Spinal cord (tissue), 9 donors: ENCODE measurements at regions not wholly inside any gene's neighbourhood (a gene's known extent, or its start where the extent isn't known, plus 50 kb on each side); places are given as distances from the start of the nearest gene placed in this dataset.

Experiments
- DNase-seq, 6 donors: peaks; one replicate each; pipeline versions ENCODE4 v3.0.0 to v3.0.0-alpha.2; 2013 to 2015; ENCODE audit warnings: low spot score in 6 of 6, low read depth in 4 of 6
- H3K27ac ChIP-seq: one replicate; pipeline ENCODE4 v1.5.1; 2013; ENCODE audit warnings: low read depth, low read length, control low read depth
- H3K27me3 ChIP-seq: one replicate; pipeline ENCODE4 v1.6.1; 2013; ENCODE audit warnings: low read length; ENCODE audit not compliant: control insufficient read depth, insufficient read depth
- H3K36me3 ChIP-seq: one replicate; pipeline ENCODE4 v1.6.1; 2013; ENCODE audit warnings: low read length; ENCODE audit not compliant: control insufficient read depth, insufficient read depth
- H3K4me1 ChIP-seq: one replicate; pipeline ENCODE4 v1.6.1; 2013; ENCODE audit warnings: low read length; ENCODE audit not compliant: control insufficient read depth, insufficient read depth
- H3K4me3 ChIP-seq: one replicate; pipeline ENCODE4 v1.5.1; 2013; ENCODE audit warnings: low read depth, low read length, control low read depth
- H3K9me3 ChIP-seq: one replicate; pipeline ENCODE4 v1.6.1; 2013; ENCODE audit warnings: low read length; ENCODE audit not compliant: control insufficient read depth, insufficient read depth
- WGBS: methylation state at CpG from one replicate; pipeline ENCODE4 v1.1.5; 2013; ENCODE audit warnings: missing lambda C conversion rate; ENCODE audit not compliant: insufficient coverage; 5-methylcytosine and 5-hydroxymethylcytosine counted together
- donor health status: healthy.

- no peak overlapping the region for H3K4me3 ChIP-seq
- peaks cover 2% of the 10 kb centered on the region for H3K9me3 ChIP-seq
- H3K27ac ChIP-seq, result no peak overlapping the region
- 33% methylated on average over 1 of the region's 4 CpGs for WGBS
- no peaks in the 10 kb centered on the region for H3K27me3 ChIP-seq
- DNase-seq, result no peak
- H3K36me3 ChIP-seq, result no peaks in the 10 kb centered on the region
- H3K4me1 ChIP-seq, result no peaks in the 10 kb centered on the region
These were observed 168.6 kb upstream of the RGMB start for GRCh38 chr5:98604721-98605425.

GRCh38 chr5:98605426-98605825, 168.0 kb upstream of the RGMB start:
- H3K27me3 ChIP-seq, result no peaks in the 10 kb centered on the region
- H3K27ac ChIP-seq, result no peak overlapping the region
- no peak for DNase-seq
- no peaks in the 10 kb centered on the region for H3K4me1 ChIP-seq
- H3K9me3 ChIP-seq, result peaks cover 2% of the 10 kb centered on the region
- no peaks in the 10 kb centered on the region for H3K36me3 ChIP-seq
- no CpG with 5 or more reads among the region's 1 CpG for WGBS
- no peak overlapping the region for H3K4me3 ChIP-seq

- Histone ChIP-seq H3K36me3 (no peaks in the 10 kb centered on the region), H3K4me3 (no peak overlapping the region), H3K27me3 (no peaks in the 10 kb centered on the region), H3K27ac (no peak overlapping the region), H3K4me1 (no peaks in the 10 kb centered on the region), H3K9me3 (no peaks in the 10 kb centered on the region)
- DNase-seq, result no peak
- WGBS, result 100% methylated on average over 1 of the region's 2 CpGs
These were observed 166.5 kb upstream of the RGMB start for GRCh38 chr5:98606961-98607360.

DNA sequence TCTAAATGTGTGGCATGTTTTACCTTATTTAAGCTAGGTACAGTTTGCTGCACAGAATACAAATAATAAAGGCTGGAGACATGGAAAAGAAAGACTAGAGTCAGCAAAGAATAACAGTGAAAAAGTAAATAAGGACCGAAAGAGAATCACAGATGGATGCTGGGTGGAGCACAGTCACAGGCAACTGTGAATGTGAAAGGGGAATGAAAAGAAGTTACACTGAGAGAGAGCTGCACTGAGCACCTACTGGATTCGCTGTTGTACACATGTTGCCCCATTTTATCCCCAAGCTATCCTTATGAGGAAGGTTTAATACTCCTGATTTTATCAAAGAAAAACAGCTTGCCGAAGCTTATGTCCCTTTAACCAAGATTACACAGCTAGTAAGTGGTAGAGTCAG, 165.4 kb upstream of the RGMB start:
- no peaks in the 10 kb centered on the region for H3K4me1 ChIP-seq
- no peak overlapping the region for H3K4me3 ChIP-seq
- H3K36me3 ChIP-seq, result no peaks in the 10 kb centered on the region
- WGBS, result 63% methylated on average over 1 of the region's 3 CpGs
- no peak for DNase-seq
- no peaks in the 10 kb centered on the region for H3K27me3 ChIP-seq
- H3K9me3 ChIP-seq, result no peaks in the 10 kb centered on the region
- H3K27ac ChIP-seq, result no peak overlapping the region

DNA sequence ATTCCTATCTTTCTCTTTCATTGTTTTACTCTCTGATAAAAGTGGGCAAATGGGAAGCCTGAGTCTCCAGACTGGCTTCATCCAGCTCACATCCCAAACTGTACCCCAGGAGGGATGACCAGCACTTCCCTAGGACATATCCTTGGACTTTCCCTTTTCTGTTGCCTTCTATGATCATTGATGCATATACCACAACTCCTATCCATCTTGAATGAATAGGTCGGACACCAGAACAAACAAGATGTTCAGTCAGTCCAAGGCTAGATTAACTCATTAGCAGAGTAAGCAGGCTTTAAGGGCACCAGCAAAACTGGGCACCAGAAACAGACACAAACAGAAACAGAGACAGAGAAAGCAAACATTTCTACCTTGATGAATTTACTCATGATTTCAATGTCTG, 159.1 kb upstream of the RGMB start:
- Histone ChIP-seq H3K4me3 (no peak overlapping the region), H3K4me1 (peaks cover 2% of the 10 kb centered on the region), H3K27me3 (no peaks in the 10 kb centered on the region), H3K27ac (no peak overlapping the region), H3K36me3 (no peaks in the 10 kb centered on the region), H3K9me3 (no peaks in the 10 kb centered on the region)
- no peak for DNase-seq
- 43% methylated on average over 1 of the region's 1 CpG for WGBS

DNA sequence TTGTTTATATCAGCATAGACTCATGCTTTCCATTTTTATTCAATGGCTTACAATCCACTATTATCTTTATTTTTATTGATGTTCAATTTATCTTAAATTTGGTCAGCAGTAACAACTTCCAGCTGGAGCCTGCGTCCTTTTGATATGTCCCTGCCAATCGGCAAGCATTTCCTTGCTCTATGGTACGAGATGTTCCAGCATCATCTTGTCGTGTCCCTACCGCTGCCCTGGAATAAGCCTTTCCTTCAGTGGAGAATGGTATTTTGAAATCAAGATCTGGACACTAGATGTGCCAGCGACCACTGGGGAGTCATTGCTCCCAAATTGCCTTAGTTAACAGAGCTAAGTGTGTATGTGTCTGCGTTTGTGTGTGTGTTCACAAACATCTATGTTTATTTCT, 151.6 kb upstream of the RGMB start:
- no peaks in the 10 kb centered on the region for H3K9me3 ChIP-seq
- no peak overlapping the region for H3K27ac ChIP-seq
- no peak for DNase-seq
- H3K4me3 ChIP-seq, result no peak overlapping the region
- H3K4me1 ChIP-seq, result no peaks in the 10 kb centered on the region
- H3K27me3 ChIP-seq, result no peaks in the 10 kb centered on the region
- no peaks in the 10 kb centered on the region for H3K36me3 ChIP-seq
- 88% methylated on average over 3 of the region's 7 CpGs for WGBS

- H3K4me1 ChIP-seq, result no peaks in the 10 kb centered on the region
- WGBS, result 100% methylated on average over 1 of the region's 3 CpGs
These were observed 149.2 kb upstream of the RGMB start for GRCh38 chr5:98624145-98624880.

GRCh38 chr5:98627121-98627520, 146.3 kb upstream of the RGMB start:
- DNase-seq, result no peak
- H3K4me3 ChIP-seq, result no peak overlapping the region
- no peaks in the 10 kb centered on the region for H3K4me1 ChIP-seq
- H3K27ac ChIP-seq, result no peak overlapping the region
- peaks cover 4% of the 10 kb centered on the region for H3K9me3 ChIP-seq
- no peaks in the 10 kb centered on the region for H3K27me3 ChIP-seq
- 100% methylated on average over 1 of the region's 3 CpGs for WGBS
- H3K36me3 ChIP-seq, result no peaks in the 10 kb centered on the region

More at GRCh38 chr5:98624145-98624880, 149.2 kb upstream of the RGMB start:
- Histone ChIP-seq H3K27ac (no peak overlapping the region), H3K4me3 (no peak overlapping the region), H3K36me3 (no peaks in the 10 kb centered on the region), H3K9me3 (peaks cover 4% of the 10 kb centered on the region), H3K27me3 (no peaks in the 10 kb centered on the region)
- no peak for DNase-seq

- peaks cover 4% of the 10 kb centered on the region for H3K9me3 ChIP-seq
- DNase-seq, result no peak
- H3K4me3 ChIP-seq, result no peak overlapping the region
- H3K27ac ChIP-seq, result no peak overlapping the region
- no peaks in the 10 kb centered on the region for H3K4me1 ChIP-seq
- H3K36me3 ChIP-seq, result no peaks in the 10 kb centered on the region
- WGBS, result no CpG with 5 or more reads among the region's 1 CpG
- no peaks in the 10 kb centered on the region for H3K27me3 ChIP-seq
These were observed 142.8 kb upstream of the RGMB start for GRCh38 chr5:98630621-98631020.
